ENCODE measurements at regions not wholly inside any gene's neighbourhood (a gene's known extent, or its start where the extent isn't known, plus 50 kb on each side); places are given as distances from the start of the nearest gene placed in this dataset.

DNA sequence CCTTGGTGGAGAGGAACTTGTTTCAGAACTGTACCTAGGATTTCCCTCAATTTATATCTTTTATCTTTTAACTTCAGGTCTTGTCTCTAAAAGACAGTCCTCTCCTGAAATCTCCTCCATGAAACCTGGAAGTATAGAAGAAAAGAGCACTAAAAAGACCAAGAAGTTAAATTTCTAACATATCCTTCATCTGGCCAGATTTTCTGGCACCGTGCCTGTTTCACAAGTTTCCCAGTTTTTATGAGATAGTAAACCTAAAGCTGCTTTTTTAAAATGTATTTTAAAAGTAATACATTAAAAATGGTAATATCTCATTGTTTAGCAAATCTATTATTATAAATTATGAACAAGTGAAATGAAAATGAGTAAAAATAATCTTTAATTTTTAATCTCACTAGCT is 348.3 kb upstream of the RSPO3 start:
- TF ChIP-seq CTCF (conservative IDR thresholded peaks at IDR 0.05) (no peak), EZH2 (IDR thresholded peaks at IDR 0.05; ENCODE audit: low read depth) (no peak)

Data from PC-9 (cell line).